H54 (cell line): ENCODE measurements at regions not wholly inside any gene's neighbourhood (a gene's known extent, or its start where the extent isn't known, plus 50 kb on each side); places are given as distances from the start of the nearest gene placed in this dataset.

ENCODE experiments used
- DNase-seq: peaks from one replicate; pipeline ENCODE4 v3.0.0; 2011; ENCODE audit warnings: low spot score, mixed read lengths; ENCODE audit not compliant: insufficient read length
- FAIRE-seq: peaks from 3 replicates; lab custom pipeline; 2011; peaks lifted over from hg19 to GRCh38; lab: Jason Lieb, UNC
- POLR2A ChIP-seq: IDR thresholded peaks from 2 replicates; pipeline ENCODE4 v1.6.1; 2011; ENCODE audit warnings: low read depth, mild to moderate bottlenecking, low read length

GRCh38 chr5:52356311-52356918, 431.3 kb upstream of the ITGA1 start:
- no peak for DNase-seq

GRCh38 chr5:52359261-52359660, 428.5 kb upstream of the ITGA1 start:
- TF ChIP-seq POLR2A: no peak
- FAIRE-seq: no peak

More at GRCh38 chr5:52356311-52356918, 431.3 kb upstream of the ITGA1 start:
- FAIRE-seq: no peak
- no peak for TF ChIP-seq POLR2A

GRCh38 chr5:52360985-52361384, 426.7 kb upstream of the ITGA1 start:
- FAIRE-seq (no peak), DNase-seq (no peak)
- TF ChIP-seq POLR2A: no peak

More at GRCh38 chr5:52359261-52359660, 428.5 kb upstream of the ITGA1 start:
- no peak for DNase-seq

DNA sequence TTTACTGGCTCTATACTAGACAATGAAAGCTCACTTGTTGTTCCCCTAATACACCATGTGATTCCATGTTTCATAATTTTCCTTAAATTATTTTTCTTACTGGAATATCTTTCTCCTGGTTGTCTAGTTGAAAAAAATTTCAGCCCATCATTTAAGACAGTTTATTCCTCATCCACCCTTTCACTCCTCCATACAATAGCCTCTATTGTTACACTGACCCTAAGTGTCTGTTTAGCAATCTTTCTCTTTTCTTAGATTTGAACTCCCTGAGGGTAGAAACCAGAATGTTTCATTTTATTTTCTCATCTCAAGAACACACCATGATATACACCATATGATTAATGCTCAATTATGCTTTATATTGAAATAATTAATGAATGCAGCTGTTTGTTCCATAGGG, 413.4 kb upstream of the ITGA1 start:
- no peak for TF ChIP-seq POLR2A
- no peak for DNase-seq
- no peak for FAIRE-seq

DNA sequence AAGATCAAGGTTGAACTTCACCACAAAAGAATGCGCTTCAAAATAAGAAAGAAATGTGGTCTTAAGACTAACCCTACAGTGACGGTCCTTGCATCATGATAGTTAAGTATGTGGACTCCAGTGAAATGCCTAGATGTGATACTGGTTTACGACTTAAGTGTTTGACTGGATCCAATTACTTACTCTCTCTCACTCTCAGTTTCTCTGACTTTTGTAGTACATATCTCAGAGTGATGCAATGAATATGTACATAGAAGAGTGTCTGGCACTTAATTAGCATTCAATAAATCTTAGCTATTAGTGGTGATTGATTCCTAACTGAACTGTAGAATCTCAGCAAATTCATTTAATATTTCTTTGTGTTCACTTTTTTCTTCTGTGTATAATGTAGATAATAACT, 411.7 kb upstream of the ITGA1 start:
- DNase-seq: no peak

GRCh38 chr5:52376592-52376991, 411.1 kb upstream of the ITGA1 start:
- DNase-seq (no peak), FAIRE-seq (no peak)
- TF ChIP-seq POLR2A: no peak

More for the DNA sequence above, 411.7 kb upstream of the ITGA1 start:
- no peak for FAIRE-seq
- no peak for TF ChIP-seq POLR2A

DNA sequence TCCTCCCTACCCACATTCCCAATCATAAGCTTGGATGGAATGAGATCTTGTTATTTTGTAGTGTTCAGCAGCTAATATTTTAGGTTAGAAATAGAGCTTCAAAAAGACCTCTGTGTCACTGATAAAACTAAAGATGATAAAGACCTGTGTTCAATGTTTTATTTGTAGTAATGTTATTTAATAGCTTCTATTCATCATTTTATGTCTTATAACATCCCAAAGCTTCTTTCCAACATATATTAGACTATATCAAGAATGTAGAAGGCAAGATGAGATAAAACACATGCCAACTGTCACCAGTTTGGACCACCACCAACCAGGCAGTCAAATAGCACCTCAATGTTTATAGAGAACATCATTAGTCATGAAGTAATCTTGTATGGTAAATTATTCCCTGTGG, 409.5 kb upstream of the ITGA1 start:
- FAIRE-seq (no peak), DNase-seq (no peak)
- no peak for TF ChIP-seq POLR2A

GRCh38 chr5:52388349-52388748, 399.4 kb upstream of the ITGA1 start:
- DNase-seq (no peak), FAIRE-seq (no peak)
- TF ChIP-seq POLR2A: no peak

GRCh38 chr5:52392321-52392720, 395.4 kb upstream of the ITGA1 start:
- no peak for TF ChIP-seq POLR2A
- FAIRE-seq (no peak), DNase-seq (no peak)

GRCh38 chr5:52409835-52410234, 377.9 kb upstream of the ITGA1 start:
- FAIRE-seq: no peak
- no peak for TF ChIP-seq POLR2A
- DNase-seq: no peak

- FAIRE-seq (no peak), DNase-seq (no peak)
- no peak for TF ChIP-seq POLR2A
Measured at GRCh38 chr5:52419357-52419756, 368.4 kb upstream of the ITGA1 start.

DNA sequence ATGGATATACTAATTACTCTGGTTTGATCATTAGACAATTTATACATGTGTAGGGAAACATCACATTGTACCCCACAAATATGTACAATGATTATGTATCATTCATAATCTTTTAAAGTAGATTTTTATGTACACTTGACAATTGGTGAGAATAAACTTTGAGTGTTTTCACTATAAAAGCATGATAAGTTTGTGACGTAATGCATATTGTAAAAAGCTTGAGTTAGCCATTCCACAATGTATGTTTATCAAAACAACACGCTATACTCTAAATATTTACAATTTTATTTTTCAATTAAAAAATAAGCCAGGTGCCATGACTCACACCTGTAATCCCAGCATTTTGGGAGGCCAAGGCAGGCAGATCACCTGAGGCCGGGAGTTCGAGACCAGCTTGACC, 360.1 kb upstream of the ITGA1 start:
- no peak for DNase-seq
- FAIRE-seq: no peak
- TF ChIP-seq POLR2A: no peak

GRCh38 chr5:52428977-52429489, 358.7 kb upstream of the ITGA1 start:
- no peak for DNase-seq
- no peak for TF ChIP-seq POLR2A
- FAIRE-seq: no peak

DNA sequence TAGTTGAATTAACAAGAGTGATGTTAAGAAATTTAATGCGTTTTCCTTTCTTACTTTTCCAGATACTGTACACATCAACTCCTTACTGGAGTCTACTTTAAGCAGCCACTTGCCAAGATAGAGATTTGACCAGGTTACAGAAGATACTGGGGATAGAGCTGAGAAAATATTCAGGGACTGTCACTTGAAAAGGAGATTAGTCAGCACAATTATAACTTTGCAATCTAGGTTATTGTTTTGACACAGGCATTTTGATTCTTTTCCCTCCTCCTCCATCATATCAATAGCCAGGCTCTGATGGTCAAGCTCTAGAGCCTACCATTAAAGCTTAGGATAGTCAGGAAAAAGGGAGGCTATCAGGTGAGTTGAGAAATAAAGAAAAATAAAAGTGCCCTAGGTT, 345.9 kb upstream of the ITGA1 start:
- no peak for FAIRE-seq
- no peak for DNase-seq
- no peak for TF ChIP-seq POLR2A

DNA sequence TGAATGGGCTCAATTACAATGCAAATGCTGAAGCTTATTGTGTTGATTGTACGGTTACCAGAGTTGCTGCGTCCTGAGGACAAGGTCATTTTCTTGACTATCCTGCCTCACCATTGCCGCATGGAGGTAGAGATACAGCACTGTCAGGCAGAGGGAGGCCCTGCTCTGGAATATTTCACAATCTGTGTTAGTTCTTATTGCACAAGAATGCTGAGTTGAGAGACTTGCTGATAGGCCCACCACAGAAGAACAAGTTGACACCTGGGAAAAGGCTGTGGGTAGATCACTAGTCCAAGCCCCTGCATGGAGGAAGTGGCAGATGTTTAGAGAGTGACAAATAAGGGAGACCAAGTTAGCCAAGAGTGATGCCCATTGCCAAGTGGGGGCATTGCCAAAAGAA, 344.5 kb upstream of the ITGA1 start:
- TF ChIP-seq POLR2A: no peak
- no peak for FAIRE-seq
- DNase-seq: no peak

DNA sequence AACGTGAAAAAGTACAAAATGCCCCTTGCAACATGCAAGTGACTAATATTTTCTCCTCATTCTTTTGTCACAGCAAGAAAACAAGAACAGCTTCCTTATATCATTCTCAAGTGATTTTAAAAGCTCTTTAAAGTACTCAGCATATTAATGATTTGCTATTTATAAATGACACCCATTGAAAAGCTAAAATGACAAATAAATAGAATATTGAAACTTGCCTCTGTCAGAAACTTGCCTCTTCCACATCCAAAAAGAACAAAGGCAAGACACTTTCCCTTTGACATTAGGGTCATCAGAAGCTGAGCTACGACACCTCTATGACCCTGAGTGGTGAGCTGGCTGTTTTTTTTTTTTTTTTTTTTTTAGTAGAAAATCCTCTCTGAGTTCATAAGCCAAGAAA, 339.6 kb upstream of the ITGA1 start:
- no peak for DNase-seq
- FAIRE-seq: no peak
- no peak for TF ChIP-seq POLR2A
